OCI-LY7 (cell line): ENCODE measurements at regions not wholly inside any gene's neighbourhood (a gene's known extent, or its start where the extent isn't known, plus 50 kb on each side); places are given as distances from the start of the nearest gene placed in this dataset.

Source experiments
- BruUV-seq: library from RNA; stranded (reverse); fragments of 400-500 nt; replicated peaks from 2 replicates; lab custom pipeline; 2021; lab: Mats Ljungman, UMichigan
- CTCF ChIA-PET: fragments of 300-600 bp; sonication (Branson Sonifier 250); formaldehyde crosslinking; loops from one replicate; lab custom pipeline; 2022; ENCODE audit warnings: antibody characterized with exemption; ENCODE audit not compliant: unreplicated experiment; lab: Charles Lee
- POLR2A ChIA-PET: fragments of 300-600 bp; sonication (Branson Sonifier 250); formaldehyde crosslinking; loops from one replicate; lab custom pipeline; 2022; ENCODE audit warnings: antibody characterized with exemption; lab: Charles Lee
- DNase-seq: peaks from one replicate; pipeline ENCODE4 v3.0.0-alpha.2; 2015; ENCODE audit warnings: low spot score
- H2AFZ ChIP-seq: fragments of 200-600 bp; sonication (generic), shearing (Covaris generic); 2 replicates; pipeline ENCODE4 v1.6.1; 2014; ENCODE audit warnings: mild to moderate bottlenecking, antibody characterized with exemption, low read length, moderate library complexity
- H3K27ac ChIP-seq: fragments of 200-600 bp; sonication (generic); 2 replicates; pipeline ENCODE4 v1.5.1; 2014; ENCODE audit warnings: mixed run types, low read depth, mild to moderate bottlenecking, moderate library complexity, low read length, inconsistent platforms; ENCODE audit not compliant: poor library complexity, severe bottlenecking
- H3K36me3 ChIP-seq: fragments of 200-600 bp; sonication (generic); 2 replicates; pipeline ENCODE4 v1.6.1; 2014; ENCODE audit warnings: mild to moderate bottlenecking, antibody characterized with exemption, low read length, moderate library complexity, mixed read lengths; ENCODE audit not compliant: insufficient read depth
- H3K4me1 ChIP-seq: fragments of 200-600 bp; sonication (generic); 2 replicates; pipeline ENCODE4 v1.5.1; 2014; ENCODE audit warnings: mild to moderate bottlenecking, low read length; ENCODE audit not compliant: insufficient read depth, poor library complexity, severe bottlenecking
- H3K4me2 ChIP-seq: fragments of 200-600 bp; sonication (generic); 2 replicates; pipeline ENCODE4 v1.6.1; 2014; ENCODE audit warnings: mild to moderate bottlenecking, low read length
- H3K4me3 ChIP-seq: fragments of 200-600 bp; sonication (generic); 2 replicates; pipeline ENCODE4 v1.5.1; 2014; ENCODE audit warnings: mild to moderate bottlenecking, low read depth, low read length; ENCODE audit not compliant: poor library complexity, severe bottlenecking
- H3K79me2 ChIP-seq: fragments of 200-600 bp; sonication (generic); 2 replicates; pipeline ENCODE4 v1.6.1; 2016; ENCODE audit warnings: low read depth, mild to moderate bottlenecking, low read length, moderate library complexity, mixed read lengths; ENCODE audit not compliant: insufficient read depth
- H3K9me2 ChIP-seq: fragments of 200-600 bp; sonication (generic); 2 replicates; pipeline ENCODE4 v1.6.1; 2016; ENCODE audit warnings: mild to moderate bottlenecking, low read length, mixed read lengths; ENCODE audit not compliant: insufficient read depth
- H3K9me3 ChIP-seq: fragments of 200-600 bp; sonication (generic); 2 replicates; pipeline ENCODE4 v1.6.1; 2014; ENCODE audit warnings: mild to moderate bottlenecking, mixed run types, low read length, mixed read lengths
- H4K20me1 ChIP-seq: fragments of 200-600 bp; sonication (generic); 2 replicates; pipeline ENCODE4 v1.6.1; 2014; ENCODE audit warnings: mild to moderate bottlenecking, antibody characterized with exemption, low read length, moderate library complexity, mixed read lengths; ENCODE audit not compliant: insufficient read depth
- EZH2phosphoT487 ChIP-seq: fragments of 200-600 bp; sonication (generic); IDR thresholded peaks from 2 replicates; pipeline ENCODE4 v1.6.1; 2018; ENCODE audit warnings: low read depth, borderline replicate concordance, mild to moderate bottlenecking, mixed run types, antibody characterized with exemption, low read length, moderate library complexity, mixed read lengths
- intact Hi-C: fragments of 100-400 bp; cut with micrococcal nuclease; formaldehyde crosslinking; loops from one replicate; pipeline ENCODE4 v1.10.0; 2022; ENCODE audit not compliant: unreplicated experiment
- TF ChIP-seq, protein P1 (sequence below): fragments of 200-600 bp; sonication (generic); conservative IDR thresholded peaks from 2 replicates; pipeline ENCODE4 v1.5.1; 2014; ENCODE audit warnings: mild to moderate bottlenecking, antibody characterized with exemption, low read length, moderate library complexity, mixed read lengths

DNA sequence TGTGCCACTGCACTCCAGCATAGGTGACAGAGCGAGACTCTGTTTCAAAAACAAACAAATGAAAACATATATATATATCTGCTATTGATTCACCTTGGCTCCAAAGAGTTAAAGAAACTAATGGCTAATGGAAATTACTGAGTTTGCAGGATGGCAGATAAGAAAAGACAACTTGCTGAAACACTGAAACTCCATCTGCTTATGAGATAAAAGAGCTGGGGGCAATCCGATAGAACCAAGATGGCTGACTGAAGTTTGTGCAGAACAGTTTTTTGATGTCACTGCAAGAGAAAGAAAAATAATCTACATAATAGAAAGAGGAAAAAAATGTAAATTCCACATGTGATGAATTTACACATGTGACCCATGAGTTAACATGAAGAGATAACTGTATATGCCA lies 88.2 kb downstream of the LRATD1 start:
- no peak overlapping the region for H3K27ac ChIP-seq
- H2AFZ ChIP-seq, result no peak overlapping the region
- no peaks in the 10 kb centered on the region for H3K4me1 ChIP-seq
- no peaks in the 10 kb centered on the region for H4K20me1 ChIP-seq
- no peak overlapping the region for H3K4me3 ChIP-seq
- no peaks in the 10 kb centered on the region for H3K9me2 ChIP-seq
- no peak for TF ChIP-seq EZH2phosphoT487
- TF ChIP-seq, protein P1, sequence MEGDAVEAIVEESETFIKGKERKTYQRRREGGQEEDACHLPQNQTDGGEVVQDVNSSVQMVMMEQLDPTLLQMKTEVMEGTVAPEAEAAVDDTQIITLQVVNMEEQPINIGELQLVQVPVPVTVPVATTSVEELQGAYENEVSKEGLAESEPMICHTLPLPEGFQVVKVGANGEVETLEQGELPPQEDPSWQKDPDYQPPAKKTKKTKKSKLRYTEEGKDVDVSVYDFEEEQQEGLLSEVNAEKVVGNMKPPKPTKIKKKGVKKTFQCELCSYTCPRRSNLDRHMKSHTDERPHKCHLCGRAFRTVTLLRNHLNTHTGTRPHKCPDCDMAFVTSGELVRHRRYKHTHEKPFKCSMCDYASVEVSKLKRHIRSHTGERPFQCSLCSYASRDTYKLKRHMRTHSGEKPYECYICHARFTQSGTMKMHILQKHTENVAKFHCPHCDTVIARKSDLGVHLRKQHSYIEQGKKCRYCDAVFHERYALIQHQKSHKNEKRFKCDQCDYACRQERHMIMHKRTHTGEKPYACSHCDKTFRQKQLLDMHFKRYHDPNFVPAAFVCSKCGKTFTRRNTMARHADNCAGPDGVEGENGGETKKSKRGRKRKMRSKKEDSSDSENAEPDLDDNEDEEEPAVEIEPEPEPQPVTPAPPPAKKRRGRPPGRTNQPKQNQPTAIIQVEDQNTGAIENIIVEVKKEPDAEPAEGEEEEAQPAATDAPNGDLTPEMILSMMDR, result no peak
- H3K36me3 ChIP-seq, result no peaks in the 10 kb centered on the region
- H3K4me2 ChIP-seq, result no peak overlapping the region
- DNase-seq, result no peak
- intact Hi-C loops, result no loop called here
- no TSS peak for BruUV-seq
- no peaks in the 10 kb centered on the region for H3K79me2 ChIP-seq
- ChIA-PET POLR2A (no interaction called here), CTCF (no interaction called here)
- H3K9me3 ChIP-seq, result no peaks in the 10 kb centered on the region

DNA sequence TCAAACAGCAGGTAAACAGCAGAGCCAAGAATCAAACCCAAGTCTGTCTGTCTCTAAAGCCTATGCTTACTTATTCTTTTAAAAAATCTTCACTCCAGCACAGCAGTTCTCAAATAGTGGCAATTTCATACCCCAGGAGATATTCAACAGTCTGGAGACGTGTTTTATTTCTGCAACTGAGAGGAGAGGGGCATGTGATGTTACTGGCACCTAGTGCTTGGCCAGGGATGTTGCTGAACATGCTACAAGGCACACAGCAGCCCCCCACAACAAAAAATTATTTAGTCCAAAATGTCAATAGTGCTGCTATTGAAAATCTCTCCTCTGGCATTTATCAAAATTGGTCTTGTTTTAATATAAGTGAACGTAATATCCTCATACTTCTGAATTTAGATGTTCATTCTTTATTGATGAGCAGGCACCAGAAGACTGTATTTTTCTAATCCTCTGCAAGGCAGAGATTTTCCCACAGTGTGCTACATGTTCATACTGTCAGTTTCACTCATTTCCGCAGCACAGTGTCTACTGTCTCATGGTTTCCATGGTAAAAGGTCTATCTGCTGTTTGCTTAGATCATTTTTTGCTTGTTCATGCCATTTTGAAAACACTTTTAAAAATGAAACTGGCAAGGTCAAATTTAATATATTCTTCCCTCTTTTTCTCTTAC lies 90.5 kb downstream of the LRATD1 start:
- Histone ChIP-seq H3K79me2 (no peaks in the 10 kb centered on the region), H3K4me2 (no peak overlapping the region), H3K9me2 (no peaks in the 10 kb centered on the region), H2AFZ (no peak overlapping the region), H3K4me1 (no peaks in the 10 kb centered on the region), H3K4me3 (no peak overlapping the region), H4K20me1 (no peaks in the 10 kb centered on the region), H3K36me3 (no peaks in the 10 kb centered on the region), H3K9me3 (no peaks in the 10 kb centered on the region), H3K27ac (no peak overlapping the region)
- POLR2A ChIA-PET, result no interaction called here
- intact Hi-C loops, result no loop called here
- TF ChIP-seq, protein P1, result no peak
- TF ChIP-seq EZH2phosphoT487, result no peak
- DNase-seq, result no peak
- no TSS peak for BruUV-seq
- CTCF ChIA-PET, result no interaction called here

DNA sequence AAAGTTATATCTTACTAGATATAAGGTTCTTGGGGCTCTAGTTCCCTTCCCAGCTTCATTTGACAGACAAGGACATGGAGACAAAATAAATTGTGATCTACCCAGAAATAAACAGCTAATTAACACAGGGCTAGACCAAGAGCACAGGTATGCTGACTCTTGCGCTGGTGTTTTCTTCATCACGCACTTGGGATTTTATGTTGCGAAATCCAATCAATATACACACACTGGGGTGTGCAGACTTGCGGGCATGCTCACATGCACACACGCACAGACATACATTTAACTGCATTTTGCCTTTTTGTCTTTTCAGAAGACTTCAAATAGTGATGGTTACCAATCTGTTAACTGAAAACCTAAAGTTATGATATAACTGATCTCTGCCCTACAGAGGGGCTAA lies 91.2 kb downstream of the LRATD1 start:
- TF ChIP-seq EZH2phosphoT487, result no peak
- TF ChIP-seq, protein P1, result no peak
- intact Hi-C loops, result no loop called here
- Histone ChIP-seq H3K4me1 (no peaks in the 10 kb centered on the region), H3K36me3 (no peaks in the 10 kb centered on the region), H3K27ac (no peak overlapping the region), H3K4me2 (no peak overlapping the region), H3K9me3 (no peaks in the 10 kb centered on the region), H3K4me3 (no peak overlapping the region), H3K9me2 (no peaks in the 10 kb centered on the region), H4K20me1 (no peaks in the 10 kb centered on the region), H2AFZ (no peak overlapping the region), H3K79me2 (no peaks in the 10 kb centered on the region)
- CTCF ChIA-PET, result no interaction called here
- DNase-seq, result no peak
- POLR2A ChIA-PET, result no interaction called here
- BruUV-seq, result no TSS peak
